IMR-90 (cell line): ENCODE measurements at regions not wholly inside any gene's neighbourhood (a gene's known extent, or its start where the extent isn't known, plus 50 kb on each side); places are given as distances from the start of the nearest gene placed in this dataset.

Experiments
- ATAC-seq: fragments of 200-7000 bp; cut with Tn5 transposase; 2 replicates; pipeline ENCODE4 v1.9.1; 2020; ENCODE audit warnings: low read depth, mild to moderate bottlenecking, moderate library complexity
- BruUV-seq: library from RNA; stranded (reverse); fragments of 400-500 nt; replicated peaks from 2 replicates; lab custom pipeline; 2021; lab: Mats Ljungman, UMichigan
- CTCF ChIA-PET: fragments of 300-600 bp; formaldehyde crosslinking; extraction: SDS; loops from one replicate; lab custom pipeline; 2021; ENCODE audit warnings: antibody characterized with exemption; lab: Yijun Ruan, JAX
- POLR2A ChIA-PET: fragments of 300-600 bp; sonication (Branson Sonifier 250); formaldehyde crosslinking; loops from one replicate; lab custom pipeline; 2022; ENCODE audit warnings: antibody characterized with exemption; ENCODE audit not compliant: unreplicated experiment; lab: Charles Lee
- DNase-seq: peaks from one replicate; pipeline ENCODE4 v3.0.0; 2013
- H2AFZ ChIP-seq: replicated peaks from 2 replicates; pipeline ENCODE3; 2013; ENCODE audit warnings: low read length, mild to moderate bottlenecking; ENCODE audit not compliant: poor library complexity
- H2AK5ac ChIP-seq: 2 replicates; pipeline ENCODE4 v1.6.1; 2013; ENCODE audit warnings: low read depth, low read length, inconsistent platforms
- H2AK9ac ChIP-seq: replicated peaks from 2 replicates; pipeline ENCODE3; 2013; ENCODE audit warnings: mild to moderate bottlenecking, low read depth, low read length, moderate library complexity; ENCODE audit not compliant: poor library complexity
- H2BK120ac ChIP-seq: 2 replicates; pipeline ENCODE4 v1.6.1; 2013; ENCODE audit warnings: low read depth, low read length, inconsistent platforms
- H2BK15ac ChIP-seq: 3 replicates; pipeline ENCODE4 v1.6.1; 2013; ENCODE audit warnings: low read depth, low read length, inconsistent platforms
- H2BK20ac ChIP-seq: 2 replicates; pipeline ENCODE4 v1.6.1; 2013; ENCODE audit warnings: low read depth, mild to moderate bottlenecking, inconsistent platforms, low read length, moderate library complexity
- H2BK5ac ChIP-seq: 2 replicates; pipeline ENCODE4 v1.6.1; 2013; ENCODE audit warnings: mild to moderate bottlenecking, low read depth, low read length, inconsistent platforms; ENCODE audit not compliant: poor library complexity, severe bottlenecking
- H3K14ac ChIP-seq: replicated peaks from 2 replicates; pipeline ENCODE4 v1.6.1; 2013; ENCODE audit warnings: low read depth, low read length, inconsistent platforms
- H3K18ac ChIP-seq: 2 replicates; pipeline ENCODE4 v1.6.1; 2013; ENCODE audit warnings: low read depth, low read length, control low read depth
- H3K23ac ChIP-seq: 2 replicates; pipeline ENCODE4 v1.6.1; 2013; ENCODE audit warnings: low read depth, low read length, inconsistent platforms
- H3K27ac ChIP-seq: 2 replicates; pipeline ENCODE4 v1.5.1; 2013; ENCODE audit warnings: mild to moderate bottlenecking, control low read depth, low read length; ENCODE audit not compliant: insufficient read depth
- H3K27me3 ChIP-seq: 2 replicates; pipeline ENCODE4 v1.6.1; 2013; ENCODE audit warnings: low read length; ENCODE audit not compliant: control insufficient read depth, insufficient read depth
- H3K36me3 ChIP-seq: 2 replicates; pipeline ENCODE4 v1.6.1; 2013; ENCODE audit warnings: low read length, mixed read lengths; ENCODE audit not compliant: control insufficient read depth, insufficient read depth
- H3K4ac ChIP-seq: 2 replicates; pipeline ENCODE4 v1.6.1; 2013; ENCODE audit warnings: low read depth, low read length, inconsistent platforms
- H3K4me1 ChIP-seq: 2 replicates; pipeline ENCODE4 v1.6.1; 2013; ENCODE audit warnings: low read length, mixed read lengths; ENCODE audit not compliant: control insufficient read depth, insufficient read depth
- H3K4me2 ChIP-seq: 2 replicates; pipeline ENCODE4 v1.6.1; 2013; ENCODE audit warnings: low read depth, mild to moderate bottlenecking, control low read depth, low read length, moderate library complexity
- H3K4me3 ChIP-seq: 2 replicates; pipeline ENCODE4 v1.5.1; 2013; ENCODE audit warnings: low read depth, mild to moderate bottlenecking, control low read depth, low read length, moderate library complexity; ENCODE audit not compliant: insufficient read depth
- H3K56ac ChIP-seq: 2 replicates; pipeline ENCODE4 v1.6.1; 2013; ENCODE audit warnings: low read length, inconsistent platforms; ENCODE audit not compliant: insufficient read depth; ENCODE audit errors: extremely low read depth
- H3K79me1 ChIP-seq, 2 experiments: 2 replicates each; pipeline ENCODE4 v1.6.1; 2013; ENCODE audit warnings: low read length in 2 of 2, inconsistent platforms in 1 of 2, low read depth in 1 of 2
- H3K9ac ChIP-seq: 2 replicates; pipeline ENCODE4 v1.6.1; 2013; ENCODE audit warnings: low read depth, low read length, control low read depth
- H3K9me1 ChIP-seq: 2 replicates; pipeline ENCODE4 v1.6.1; 2013; ENCODE audit warnings: low read length, inconsistent platforms; ENCODE audit not compliant: insufficient read depth
- H3K9me3 ChIP-seq: 2 replicates; pipeline ENCODE4 v1.6.1; 2013; ENCODE audit warnings: low read length; ENCODE audit not compliant: control insufficient read depth, insufficient read depth
- H4K20me1 ChIP-seq: 2 replicates; pipeline ENCODE4 v1.6.1; 2013; ENCODE audit warnings: low read length, inconsistent platforms; ENCODE audit not compliant: insufficient read depth
- H4K5ac ChIP-seq: 2 replicates; pipeline ENCODE4 v1.6.1; 2013; ENCODE audit warnings: mild to moderate bottlenecking, low read depth, low read length, control low read depth
- H4K8ac ChIP-seq, 2 experiments: 2 replicates each; pipeline ENCODE4 v1.6.1; 2013; ENCODE audit warnings: low read depth in 2 of 2, low read length in 2 of 2, control low read depth in 1 of 2, inconsistent platforms in 1 of 2
- H4K91ac ChIP-seq: 2 replicates; pipeline ENCODE4 v1.6.1; 2013; ENCODE audit warnings: low read depth, low read length, inconsistent platforms; ENCODE audit not compliant: insufficient read depth
- BHLHE40 ChIP-seq: fragments of 150-350 bp; IDR thresholded peaks from 2 replicates; pipeline ENCODE4 v1.6.1; 2016; ENCODE audit warnings: mild to moderate bottlenecking, low read depth, low read length
- CEBPB ChIP-seq: IDR thresholded peaks from 2 replicates; pipeline ENCODE4 v1.6.1; 2012; ENCODE audit warnings: low read depth, low read length, improper control_type of control experiment
- CHD1 ChIP-seq: IDR thresholded peaks from 2 replicates; pipeline ENCODE4 v1.6.1; 2012; ENCODE audit warnings: low read depth, low read length, improper control_type of control experiment
- MAFK ChIP-seq: IDR thresholded peaks from 2 replicates; pipeline ENCODE4 v1.6.1; 2012; ENCODE audit warnings: low read depth, low read length, improper control_type of control experiment
- MAZ ChIP-seq: IDR thresholded peaks from 2 replicates; pipeline ENCODE4 v1.6.1; 2012; ENCODE audit warnings: low read depth, mild to moderate bottlenecking, low read length, improper control_type of control experiment, moderate library complexity, borderline replicate concordance
- MXI1 ChIP-seq: IDR thresholded peaks from 2 replicates; pipeline ENCODE4 v1.6.1; 2012; ENCODE audit warnings: low read depth, mild to moderate bottlenecking, low read length, moderate library complexity, borderline replicate concordance
- NFE2L2 ChIP-seq: fragments of 150-350 bp; IDR thresholded peaks from 2 replicates; pipeline ENCODE4 v1.6.1; 2016; ENCODE audit warnings: low read depth, mild to moderate bottlenecking, low read length
- POLR2A ChIP-seq: IDR thresholded peaks from 2 replicates; pipeline ENCODE4 v1.6.1; 2012; ENCODE audit warnings: mild to moderate bottlenecking, low read depth, low read length
- RAD21 ChIP-seq: IDR thresholded peaks from 2 replicates; pipeline ENCODE4 v1.6.1; 2012; ENCODE audit warnings: low read length, improper control_type of control experiment
- RCOR1 ChIP-seq: IDR thresholded peaks from 2 replicates; pipeline ENCODE4 v1.6.1; 2012; ENCODE audit warnings: mild to moderate bottlenecking, low read length, improper control_type of control experiment; ENCODE audit not compliant: insufficient replicate concordance
- SMC3 ChIP-seq: fragments of 150-350 bp; IDR thresholded peaks from 2 replicates; pipeline ENCODE4 v1.6.1; 2016; ENCODE audit warnings: low read depth, mild to moderate bottlenecking, antibody characterized with exemption, low read length, moderate library complexity
- WGBS, 2 experiments: methylation state at CpG; one replicate each; pipeline versions ENCODE4 v1.1.5 to v1.1.7; 2013; ENCODE audit warnings: missing lambda C conversion rate in 2 of 2; ENCODE audit not compliant: insufficient read length in 1 of 2; ENCODE audit errors: extremely low coverage in 2 of 2; 5-methylcytosine and 5-hydroxymethylcytosine counted together
- dilution Hi-C: fragments of 300-500 bp; cut with HindIII; formaldehyde crosslinking; loops from one replicate; pipeline ENCODE4 v1.14.3; 2018; ENCODE audit warnings: low sequenced_read_pairs; ENCODE audit not compliant: unreplicated experiment
- in situ Hi-C: fragments of 300-500 bp; cut with MboI; formaldehyde crosslinking; loops from 3 replicates; pipeline ENCODE4 v1.14.3; 2019; ENCODE audit warnings: low sequenced_read_pairs, inconsistent platforms, mixed read lengths
- intact Hi-C: fragments of 100-400 bp; cut with micrococcal nuclease; formaldehyde crosslinking; loops from 2 replicates; pipeline ENCODE4 v1.10.0; 2022
- TF ChIP-seq, protein P1 (sequence below): fragments of 150-350 bp; IDR thresholded peaks from 2 replicates; pipeline ENCODE4 v1.6.1; 2017; ENCODE audit warnings: mild to moderate bottlenecking, antibody characterized with exemption, low read length, low read depth
- TF ChIP-seq, protein P2 (sequence below): conservative IDR thresholded peaks from 2 replicates; pipeline ENCODE4 v1.5.1; 2012; ENCODE audit warnings: mild to moderate bottlenecking, low read depth, low read length, improper control_type of control experiment

DNA sequence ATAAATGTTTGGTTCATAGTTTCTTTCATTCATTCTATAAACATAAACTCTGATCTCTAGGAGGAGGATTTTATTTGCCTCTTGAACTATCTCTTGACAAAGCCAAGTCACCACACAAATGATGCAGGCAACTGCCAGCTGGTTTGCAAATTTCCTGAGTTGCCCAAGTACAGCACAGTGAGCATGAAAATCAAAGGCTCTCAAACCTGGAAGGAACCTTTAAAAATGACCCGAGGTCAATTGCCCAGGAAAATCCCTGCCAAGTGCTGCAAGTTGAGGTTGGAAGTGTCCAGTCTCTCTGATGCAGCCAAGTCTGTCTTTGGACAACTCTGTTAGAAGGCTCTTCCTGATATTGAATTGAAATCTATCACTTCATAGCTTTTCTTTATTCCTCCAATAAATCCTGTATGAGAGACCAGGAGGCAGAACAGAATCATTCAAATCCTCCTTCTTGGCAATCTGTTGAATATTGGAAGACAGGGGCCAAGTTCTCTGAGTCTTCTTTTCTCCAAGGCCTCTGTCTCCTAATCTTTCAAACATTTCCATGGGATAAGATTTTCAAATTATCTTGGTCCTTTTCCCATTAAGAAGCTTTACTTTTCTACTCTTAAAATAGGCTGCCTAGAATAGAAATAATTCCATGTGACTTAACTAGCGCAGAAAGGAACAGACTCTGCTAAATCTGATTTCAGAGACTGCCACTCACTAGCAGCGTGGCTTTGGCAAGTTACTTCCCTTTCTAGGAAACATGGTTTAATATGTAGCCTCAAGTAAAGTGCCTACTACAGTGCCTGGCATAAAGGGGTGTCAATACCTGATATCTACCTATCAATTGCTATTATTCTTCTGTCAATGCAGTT lies 159.2 kb downstream of the SNX18 start (continued):
- TF ChIP-seq MAFK (no peak), RAD21 (no peak), CHD1 (no peak)

DNA sequence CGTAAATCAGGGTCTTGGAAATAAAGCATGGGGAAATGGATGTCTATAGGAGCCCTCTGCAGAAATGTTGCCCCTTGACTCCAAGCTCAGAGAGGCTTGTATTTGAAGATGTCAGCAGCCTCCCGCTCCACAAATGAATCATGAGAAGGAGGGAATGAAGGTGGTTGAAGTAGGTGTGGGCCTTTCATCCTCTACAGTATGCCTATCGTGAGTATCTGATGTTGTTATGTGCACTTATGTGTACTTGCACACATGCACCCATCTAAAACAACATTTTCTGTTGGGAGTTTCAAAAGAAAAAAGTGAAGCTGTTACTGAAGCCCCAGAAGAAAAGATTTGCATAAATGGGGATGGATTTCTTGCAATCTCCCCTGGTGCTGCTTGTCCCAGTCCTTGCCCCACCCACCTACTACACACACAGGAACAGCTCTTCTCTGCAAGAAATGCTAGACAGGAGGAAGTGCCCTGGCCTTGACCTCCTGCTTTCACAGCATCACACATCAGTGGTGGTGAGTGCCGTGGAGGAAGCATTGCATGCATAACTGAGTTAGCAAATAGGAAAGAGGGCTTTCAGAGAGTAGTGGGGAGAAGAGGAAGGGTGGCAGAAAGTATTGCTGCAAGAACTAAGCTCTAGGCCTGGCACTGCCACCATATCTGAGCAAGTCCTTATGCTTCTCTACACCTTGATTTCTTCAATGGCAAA lies 156.1 kb downstream of the SNX18 start:
- ChIA-PET POLR2A (no interaction called here), CTCF (no interaction called here)
- Histone ChIP-seq H4K20me1 (no peaks in the 10 kb centered on the region), H3K4ac (peak overlapping the region; percentile 37; the same call in 1 of the 2 replicates), H2BK15ac (peak overlapping the region; percentile 8; the same call in 1 of the 3 replicates), H4K5ac (no peak overlapping the region), H3K9me1 (peaks cover 12% of the 10 kb centered on the region), H3K18ac (peak overlapping the region; percentile 55), H3K4me1 (peaks cover 23% of the 10 kb centered on the region), H2BK5ac (no peak overlapping the region), H2AFZ (no peak overlapping the region), H3K79me1 (peaks cover 0 to 37% of the 10 kb centered on the region in 2 experiments; a peak in 2 of 4 replicates), H3K27me3 (no peaks in the 10 kb centered on the region), H3K4me3 (no peak overlapping the region), H2AK5ac (peak overlapping the region; percentile 36; the same call in 1 of the 2 replicates), H2BK120ac (peak overlapping the region; percentile 54), H3K9ac (no peak overlapping the region), H3K4me2 (no peak overlapping the region), H3K36me3 (no peaks in the 10 kb centered on the region), H3K9me3 (no peaks in the 10 kb centered on the region), H2BK20ac (peak overlapping the region; percentile 32), H3K27ac (no peak overlapping the region), H4K8ac (peak overlapping the region in 1 of 2 experiments; percentile 38; a peak in 1 of 4 replicates), H3K23ac (peak overlapping the region; percentile 35; the same call in 1 of the 2 replicates), H4K91ac (peak overlapping the region; percentile 8; the same call in 1 of the 2 replicates), H3K56ac (no peak overlapping the region), H3K14ac (peak overlapping the region; percentile 60; the same call in 1 of the 2 replicates), H2AK9ac (no peak overlapping the region)
- BruUV-seq: no TSS peak
- in situ Hi-C loops: no loop called here
- dilution Hi-C loops: no loop called here
- intact Hi-C loops: no loop called here
- ATAC-seq (peak; percentile 16; the same call in 1 of the 2 replicates), DNase-seq (peak; percentile 36)
- no CpG with 5 or more reads among the region's 4 CpGs for WGBS, 2 experiments
- TF ChIP-seq, protein P1, sequence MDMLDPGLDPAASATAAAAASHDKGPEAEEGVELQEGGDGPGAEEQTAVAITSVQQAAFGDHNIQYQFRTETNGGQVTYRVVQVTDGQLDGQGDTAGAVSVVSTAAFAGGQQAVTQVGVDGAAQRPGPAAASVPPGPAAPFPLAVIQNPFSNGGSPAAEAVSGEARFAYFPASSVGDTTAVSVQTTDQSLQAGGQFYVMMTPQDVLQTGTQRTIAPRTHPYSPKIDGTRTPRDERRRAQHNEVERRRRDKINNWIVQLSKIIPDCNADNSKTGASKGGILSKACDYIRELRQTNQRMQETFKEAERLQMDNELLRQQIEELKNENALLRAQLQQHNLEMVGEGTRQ: no peak
- TF ChIP-seq POLR2A: no peak
- TF ChIP-seq CEBPB: no peak
- no peak for TF ChIP-seq BHLHE40
- no peak for TF ChIP-seq RAD21
- no peak for TF ChIP-seq MAFK
- TF ChIP-seq, protein P2, sequence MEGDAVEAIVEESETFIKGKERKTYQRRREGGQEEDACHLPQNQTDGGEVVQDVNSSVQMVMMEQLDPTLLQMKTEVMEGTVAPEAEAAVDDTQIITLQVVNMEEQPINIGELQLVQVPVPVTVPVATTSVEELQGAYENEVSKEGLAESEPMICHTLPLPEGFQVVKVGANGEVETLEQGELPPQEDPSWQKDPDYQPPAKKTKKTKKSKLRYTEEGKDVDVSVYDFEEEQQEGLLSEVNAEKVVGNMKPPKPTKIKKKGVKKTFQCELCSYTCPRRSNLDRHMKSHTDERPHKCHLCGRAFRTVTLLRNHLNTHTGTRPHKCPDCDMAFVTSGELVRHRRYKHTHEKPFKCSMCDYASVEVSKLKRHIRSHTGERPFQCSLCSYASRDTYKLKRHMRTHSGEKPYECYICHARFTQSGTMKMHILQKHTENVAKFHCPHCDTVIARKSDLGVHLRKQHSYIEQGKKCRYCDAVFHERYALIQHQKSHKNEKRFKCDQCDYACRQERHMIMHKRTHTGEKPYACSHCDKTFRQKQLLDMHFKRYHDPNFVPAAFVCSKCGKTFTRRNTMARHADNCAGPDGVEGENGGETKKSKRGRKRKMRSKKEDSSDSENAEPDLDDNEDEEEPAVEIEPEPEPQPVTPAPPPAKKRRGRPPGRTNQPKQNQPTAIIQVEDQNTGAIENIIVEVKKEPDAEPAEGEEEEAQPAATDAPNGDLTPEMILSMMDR: no peak
- TF ChIP-seq MXI1: no peak
- TF ChIP-seq SMC3: no peak
- no peak for TF ChIP-seq RCOR1
- no peak for TF ChIP-seq NFE2L2
- no peak for TF ChIP-seq MAZ
